ENCODE measurements at regions not wholly inside any gene's neighbourhood (a gene's known extent, or its start where the extent isn't known, plus 50 kb on each side); places are given as distances from the start of the nearest gene placed in this dataset.

DNA sequence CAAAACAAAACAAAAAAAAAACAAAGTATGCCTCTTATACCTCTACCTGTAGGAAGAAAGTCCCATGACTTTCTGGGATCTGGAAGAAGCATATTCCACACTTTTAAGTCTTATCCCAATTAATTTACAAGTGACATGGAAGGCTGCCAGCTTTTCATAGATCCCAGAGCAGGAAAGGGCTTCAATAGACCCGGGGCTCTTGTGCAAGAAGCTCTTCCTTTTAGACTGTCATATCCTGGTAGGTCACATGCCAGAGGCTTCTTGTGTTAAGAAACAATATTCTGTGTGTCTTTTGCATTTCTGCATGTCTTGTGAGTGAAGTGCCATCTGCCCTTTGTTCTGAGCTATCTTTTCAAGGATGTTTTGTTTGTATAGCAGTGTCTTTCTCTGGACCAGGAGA, 84.4 kb upstream of the PHOX2B start:
- no peak for DNase-seq
- CTCF ChIA-PET = interaction anchor here (0.9 kb wide), 1 partner anchor 52 kb away, joined by 3 read pairs; no protein-coding TSS in a partner anchor
- TF ChIP-seq, protein P1, sequence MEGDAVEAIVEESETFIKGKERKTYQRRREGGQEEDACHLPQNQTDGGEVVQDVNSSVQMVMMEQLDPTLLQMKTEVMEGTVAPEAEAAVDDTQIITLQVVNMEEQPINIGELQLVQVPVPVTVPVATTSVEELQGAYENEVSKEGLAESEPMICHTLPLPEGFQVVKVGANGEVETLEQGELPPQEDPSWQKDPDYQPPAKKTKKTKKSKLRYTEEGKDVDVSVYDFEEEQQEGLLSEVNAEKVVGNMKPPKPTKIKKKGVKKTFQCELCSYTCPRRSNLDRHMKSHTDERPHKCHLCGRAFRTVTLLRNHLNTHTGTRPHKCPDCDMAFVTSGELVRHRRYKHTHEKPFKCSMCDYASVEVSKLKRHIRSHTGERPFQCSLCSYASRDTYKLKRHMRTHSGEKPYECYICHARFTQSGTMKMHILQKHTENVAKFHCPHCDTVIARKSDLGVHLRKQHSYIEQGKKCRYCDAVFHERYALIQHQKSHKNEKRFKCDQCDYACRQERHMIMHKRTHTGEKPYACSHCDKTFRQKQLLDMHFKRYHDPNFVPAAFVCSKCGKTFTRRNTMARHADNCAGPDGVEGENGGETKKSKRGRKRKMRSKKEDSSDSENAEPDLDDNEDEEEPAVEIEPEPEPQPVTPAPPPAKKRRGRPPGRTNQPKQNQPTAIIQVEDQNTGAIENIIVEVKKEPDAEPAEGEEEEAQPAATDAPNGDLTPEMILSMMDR (IDR thresholded peaks at IDR 0.05) = no peak
- Mint-ChIP-seq H3K27ac (no peak overlapping the region), H3K36me3 (ENCODE audit: low read depth) (no peaks in the 10 kb centered on the region), H3K27me3 (peaks cover 8% of the 10 kb centered on the region), H3K4me3 (no peak overlapping the region), H3K4me1 (ENCODE audit: low read depth) (no peaks in the 10 kb centered on the region), H3K9me3 (no peaks in the 10 kb centered on the region)
- POLR2A ChIA-PET = no interaction called here
- intact Hi-C loops (cut with micrococcal nuclease) = no loop called here
- no peak for ATAC-seq

DNA sequence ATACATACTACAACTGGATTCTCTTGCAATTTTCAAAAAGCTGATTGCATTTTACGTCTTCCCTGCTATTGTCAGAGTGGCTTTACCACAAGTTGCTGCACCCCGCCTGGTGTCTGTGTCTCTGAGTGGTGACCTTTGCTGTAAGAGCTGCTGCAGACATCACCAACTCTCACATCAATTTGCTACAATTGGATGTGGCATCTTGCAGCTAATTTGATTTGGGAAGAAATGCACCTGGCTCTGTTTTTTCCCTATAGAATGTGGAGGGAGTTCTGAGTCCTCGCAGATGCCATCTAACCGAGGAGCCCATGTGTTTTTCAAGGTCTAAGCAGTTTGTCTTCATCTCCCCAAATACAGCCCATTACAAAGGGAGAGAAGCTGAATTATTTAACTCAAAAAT, 73.8 kb upstream of the PHOX2B start:
- no peak overlapping the region for H3K4me3 Mint-ChIP-seq
- no peaks in the 10 kb centered on the region for H3K9me3 Mint-ChIP-seq
- TF ChIP-seq, protein P1 (IDR thresholded peaks at IDR 0.05) = no peak
- intact Hi-C loops (cut with micrococcal nuclease) = no loop called here
- H3K27ac Mint-ChIP-seq = no peak overlapping the region
- H3K27me3 Mint-ChIP-seq = peaks cover 6% of the 10 kb centered on the region
- no peaks in the 10 kb centered on the region for H3K4me1 Mint-ChIP-seq (ENCODE audit: low read depth)
- ATAC-seq (no peak), DNase-seq (no peak)
- ChIA-PET CTCF (no interaction called here), POLR2A (no interaction called here)
- no peaks in the 10 kb centered on the region for H3K36me3 Mint-ChIP-seq (ENCODE audit: low read depth)

DNA sequence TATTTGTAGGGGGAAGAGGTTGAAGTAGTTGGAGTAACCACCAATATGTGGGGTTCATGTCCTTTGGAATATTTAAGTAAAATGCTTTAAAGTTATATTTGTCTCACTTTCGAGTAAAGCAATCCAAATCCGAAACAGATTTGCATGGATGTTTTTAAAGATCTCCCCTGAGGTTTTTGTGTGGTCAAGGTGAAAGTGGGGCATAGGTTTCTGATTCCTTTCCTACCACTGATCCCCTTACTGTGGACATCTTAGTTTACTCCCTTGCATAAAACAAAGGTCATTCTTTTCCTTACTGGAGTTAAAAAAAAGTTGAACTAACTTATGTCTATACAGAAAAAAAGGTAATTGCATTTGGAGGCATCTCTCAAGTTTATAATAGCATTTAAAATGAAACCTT, 71.9 kb upstream of the PHOX2B start:
- peaks cover 9% of the 10 kb centered on the region for H3K27me3 Mint-ChIP-seq

DNA sequence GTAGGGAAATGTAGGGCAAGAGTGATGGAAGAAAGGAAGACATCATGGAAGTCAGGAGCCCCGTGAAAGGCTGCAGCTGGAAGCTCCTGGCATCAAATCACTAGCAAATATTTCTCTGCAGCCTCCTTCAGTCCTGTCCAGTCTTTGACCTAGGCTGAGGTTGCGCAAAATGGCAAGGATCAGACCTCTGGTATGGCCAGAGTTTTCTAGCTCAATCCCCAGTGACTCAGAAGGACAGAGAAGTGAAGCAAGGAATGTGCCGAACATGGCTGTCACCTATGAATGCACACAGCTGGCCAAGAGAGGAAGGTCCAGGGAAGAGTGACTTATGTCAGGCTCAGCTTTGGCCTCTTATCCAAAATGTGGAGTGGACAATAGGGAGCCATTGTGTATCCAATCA, 71.1 kb upstream of the PHOX2B start:
- intact Hi-C loops (cut with micrococcal nuclease) = no loop called here
- Mint-ChIP-seq H3K4me1 (ENCODE audit: low read depth) (no peaks in the 10 kb centered on the region), H3K27ac (no peak overlapping the region), H3K36me3 (ENCODE audit: low read depth) (no peaks in the 10 kb centered on the region), H3K9me3 (no peaks in the 10 kb centered on the region), H3K27me3 (peaks cover 9% of the 10 kb centered on the region), H3K4me3 (no peak overlapping the region)
- CTCF ChIA-PET = no interaction called here
- TF ChIP-seq, protein P1 (IDR thresholded peaks at IDR 0.05) = no peak
- POLR2A ChIA-PET = no interaction called here
- no peak for DNase-seq
- no peak for ATAC-seq

More for the DNA sequence above, 71.9 kb upstream of the PHOX2B start:
- ATAC-seq = no peak
- no peaks in the 10 kb centered on the region for H3K4me1 Mint-ChIP-seq (ENCODE audit: low read depth)
- TF ChIP-seq, protein P1 (IDR thresholded peaks at IDR 0.05) = no peak
- no peaks in the 10 kb centered on the region for H3K36me3 Mint-ChIP-seq (ENCODE audit: low read depth)
- CTCF ChIA-PET = interaction anchor here (1.3 kb wide), 1 partner anchor 71 kb away, joined by 4 read pairs; the partner anchor contains the start of gene PHOX2B
- no peak overlapping the region for H3K4me3 Mint-ChIP-seq
- no peaks in the 10 kb centered on the region for H3K9me3 Mint-ChIP-seq
- no peak overlapping the region for H3K27ac Mint-ChIP-seq
- no peak for DNase-seq
- POLR2A ChIA-PET = no interaction called here
- intact Hi-C loops (cut with micrococcal nuclease) = no loop called here

DNA sequence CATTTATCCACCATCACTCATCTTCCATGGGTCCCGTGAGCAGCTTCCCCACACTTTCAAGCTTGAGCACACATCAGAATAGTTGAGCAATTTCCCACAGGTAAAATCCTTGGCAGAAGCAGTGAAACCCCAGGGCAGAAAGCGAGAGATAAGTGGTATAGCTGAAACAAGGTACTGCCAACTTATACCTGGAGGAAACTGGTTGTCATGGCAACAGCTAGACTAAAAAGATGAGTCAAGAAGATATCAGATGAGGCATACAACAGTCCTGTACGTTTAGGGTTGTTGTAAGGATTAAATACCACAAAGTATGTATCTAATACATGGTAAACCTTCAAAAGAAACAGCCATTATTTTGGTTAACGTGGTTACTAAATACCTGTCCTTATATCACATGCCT, 66.9 kb upstream of the PHOX2B start:
- intact Hi-C loops (cut with micrococcal nuclease) = no loop called here
- H3K9me3 Mint-ChIP-seq = no peaks in the 10 kb centered on the region
- TF ChIP-seq, protein P1 (IDR thresholded peaks at IDR 0.05) = no peak
- DNase-seq = no peak
- no peaks in the 10 kb centered on the region for H3K4me1 Mint-ChIP-seq (ENCODE audit: low read depth)
- no peak overlapping the region for H3K4me3 Mint-ChIP-seq
- ATAC-seq = no peak
- peaks cover 10% of the 10 kb centered on the region for H3K27me3 Mint-ChIP-seq
- ChIA-PET POLR2A (no interaction called here), CTCF (no interaction called here)
- no peaks in the 10 kb centered on the region for H3K36me3 Mint-ChIP-seq (ENCODE audit: low read depth)
- H3K27ac Mint-ChIP-seq = no peak overlapping the region
